ENCODE measurements at regions not wholly inside any gene's neighbourhood (a gene's known extent, or its start where the extent isn't known, plus 50 kb on each side); places are given as distances from the start of the nearest gene placed in this dataset.
"Not testable (repeated sequence)": the region's sequence is repeated elsewhere in the genome, so short reads cannot be mapped to it uniquely, and the experiment has no call there.

GRCh38 chr7:4496911-4497310 is 185.2 kb upstream of the FOXK1 start:
- not testable (repeated sequence) for TF ChIP-seq CTCF, EZH2phosphoT487 (IDR thresholded peaks at IDR 0.05)
